Embryonic facial prominence (tissue), 1 donor: ENCODE measurements at regions not wholly inside any gene's neighbourhood (a gene's known extent, or its start where the extent isn't known, plus 50 kb on each side); places are given as distances from the start of the nearest gene placed in this dataset.
A peak's percentile ranks its signal among the peaks of the same experiment; 100 is the strongest.

Experiments
- DNase-seq: peaks from one replicate; pipeline ENCODE4 v3.0.0-alpha.2; 2016; ENCODE audit errors: extremely low spot score

- DNase-seq = peak; percentile 24
These were observed 356.6 kb downstream of the FBXO15 start for GRCh38 chr18:73791081-73791480.

DNA sequence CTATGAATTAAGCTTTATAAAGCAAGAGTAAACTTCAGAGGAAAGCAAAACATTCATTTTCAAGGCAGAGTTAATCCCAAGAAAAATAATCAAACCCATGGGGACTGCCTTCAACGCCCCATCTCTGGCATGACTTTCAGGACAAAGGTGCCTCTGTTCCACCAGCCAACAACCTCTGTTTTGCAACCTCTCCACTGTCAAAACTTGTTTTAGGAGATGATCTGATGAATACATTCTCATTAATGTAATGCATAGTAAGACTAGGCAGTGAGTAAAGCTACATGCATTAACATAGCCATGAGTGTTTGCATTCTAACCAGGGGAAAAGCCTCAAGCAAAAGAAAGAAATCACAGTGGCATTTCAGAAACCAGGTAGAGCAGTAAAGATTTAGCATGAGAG lies 357.0 kb downstream of the FBXO15 start:
- DNase-seq = no peak

DNA sequence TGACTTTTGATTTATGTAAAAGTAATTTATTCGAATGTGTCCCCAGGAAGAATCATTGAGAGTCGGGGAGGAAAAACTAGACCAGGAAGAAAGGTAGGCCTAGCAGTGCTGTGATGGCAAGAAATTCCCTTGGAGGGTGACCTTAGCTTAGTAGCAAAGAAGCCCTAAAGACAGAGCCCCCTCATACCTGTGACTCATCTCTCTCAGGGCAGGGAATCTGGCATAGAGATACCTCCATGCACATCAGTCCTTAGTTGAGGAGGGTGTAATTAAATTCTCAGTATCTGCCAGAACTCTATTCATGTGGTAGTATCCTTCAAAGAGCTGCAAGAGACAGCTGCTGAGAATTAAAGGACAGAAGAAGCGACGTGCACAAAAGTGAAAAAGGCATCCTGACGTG lies 360.3 kb downstream of the FBXO15 start:
- no peak for DNase-seq

- DNase-seq = no peak
These were observed 362.3 kb downstream of the FBXO15 start for GRCh38 chr18:73785300-73785699.

- DNase-seq = no peak
These were observed 362.8 kb downstream of the FBXO15 start for GRCh38 chr18:73784853-73785252.

GRCh38 chr18:73782405-73782804 lies 365.2 kb downstream of the FBXO15 start:
- DNase-seq = no peak

DNA sequence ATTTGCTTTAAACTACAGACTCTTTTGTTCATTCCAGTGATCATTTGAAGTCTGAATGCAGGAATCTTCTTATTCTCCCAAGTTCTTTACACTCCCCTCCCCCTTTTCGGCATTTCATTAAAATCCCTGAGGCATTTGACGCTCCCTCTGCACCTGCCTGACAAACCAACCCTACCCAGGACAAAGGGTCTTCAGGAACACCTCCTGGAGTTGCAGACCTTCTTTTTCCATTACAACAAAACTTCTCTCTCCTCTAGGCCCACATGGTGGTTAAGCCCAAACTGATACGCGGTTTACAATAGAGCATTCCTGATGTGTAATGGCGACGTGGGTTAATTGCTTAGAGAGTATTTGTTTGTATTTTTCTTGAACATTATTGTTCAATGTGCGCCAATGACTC lies 367.4 kb downstream of the FBXO15 start:
- DNase-seq = no peak

DNA sequence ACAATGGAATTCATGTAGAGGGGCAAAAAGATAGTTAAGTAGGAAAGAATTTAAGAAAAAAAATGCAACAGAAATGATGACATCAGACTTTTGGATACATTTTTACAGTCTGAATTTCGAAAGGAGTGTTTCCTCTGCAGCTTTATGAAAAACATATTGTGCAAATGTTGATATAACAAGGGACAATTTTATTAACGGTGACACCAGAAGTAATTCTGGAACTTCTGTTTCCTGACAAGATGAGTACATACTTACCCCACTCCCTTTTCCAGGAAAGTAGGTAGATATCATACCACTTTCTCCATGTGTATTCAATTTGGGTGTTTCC lies 369.6 kb downstream of the FBXO15 start:
- no peak for DNase-seq

GRCh38 chr18:73777356-73778031 lies 370.1 kb downstream of the FBXO15 start:
- DNase-seq = no peak

GRCh38 chr18:73774811-73775509 lies 372.7 kb downstream of the FBXO15 start:
- DNase-seq = no peak

GRCh38 chr18:73768043-73768442 lies 379.6 kb downstream of the FBXO15 start:
- DNase-seq = no peak

GRCh38 chr18:73766910-73767515 lies 380.6 kb downstream of the FBXO15 start:
- DNase-seq = no peak

DNA sequence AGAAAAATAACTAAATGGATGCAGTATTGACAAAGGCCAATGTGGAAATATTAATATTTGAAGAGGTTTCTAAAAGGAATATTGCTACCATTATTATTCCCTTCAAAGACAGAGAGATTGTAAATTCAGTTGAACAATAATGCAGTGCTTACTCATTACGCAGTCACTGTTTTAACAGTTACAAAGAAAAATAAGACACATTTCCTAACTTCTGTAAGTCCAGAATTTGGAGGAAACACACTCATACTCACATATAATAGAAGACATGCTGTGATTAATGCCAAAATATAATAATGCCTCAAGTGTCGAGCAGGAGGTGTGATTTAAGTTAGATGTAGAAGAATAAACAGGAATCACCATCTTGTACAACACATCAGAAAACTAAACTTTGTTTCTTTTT lies 389.2 kb downstream of the FBXO15 start:
- DNase-seq = no peak

DNA sequence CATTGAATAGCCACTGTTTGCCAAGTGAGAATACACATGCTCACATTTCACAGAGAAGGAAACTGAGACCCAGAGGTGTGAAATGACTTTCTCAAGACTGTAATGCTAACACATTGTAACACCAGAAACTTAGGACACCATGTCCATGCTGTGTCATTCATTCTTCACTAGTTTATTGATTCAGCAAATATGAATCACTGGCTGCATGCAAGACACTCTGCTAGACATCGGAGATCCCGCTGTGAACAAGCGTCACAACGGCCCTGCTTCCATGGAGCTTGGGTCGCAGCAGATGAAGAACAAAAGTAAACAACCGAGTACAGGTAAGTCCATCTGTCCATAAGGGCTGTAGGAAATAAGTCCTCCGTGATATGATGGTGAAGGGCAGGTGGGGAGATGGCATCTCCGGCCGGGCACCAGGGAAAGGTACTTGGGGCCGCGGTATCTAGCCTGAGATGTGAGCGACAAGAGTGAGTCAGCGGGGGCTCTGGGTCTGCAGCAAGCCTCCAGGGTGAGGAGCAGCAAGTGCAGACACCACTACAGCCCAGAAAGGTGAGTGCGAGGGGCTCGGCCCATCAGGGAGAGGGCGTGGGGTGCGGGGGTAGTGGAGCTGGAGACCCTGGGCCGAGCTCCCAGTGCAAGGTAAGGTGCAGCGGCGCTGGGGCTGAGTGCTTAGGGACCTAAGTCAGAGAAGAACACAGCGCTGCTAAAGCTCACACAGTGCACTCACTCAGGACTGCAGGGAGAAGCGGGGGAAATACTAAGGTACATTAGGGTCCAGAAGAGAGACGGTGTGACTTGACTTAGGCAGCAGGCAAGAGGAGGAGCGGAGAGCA lies 391.2 kb downstream of the FBXO15 start:
- no peak for DNase-seq

DNA sequence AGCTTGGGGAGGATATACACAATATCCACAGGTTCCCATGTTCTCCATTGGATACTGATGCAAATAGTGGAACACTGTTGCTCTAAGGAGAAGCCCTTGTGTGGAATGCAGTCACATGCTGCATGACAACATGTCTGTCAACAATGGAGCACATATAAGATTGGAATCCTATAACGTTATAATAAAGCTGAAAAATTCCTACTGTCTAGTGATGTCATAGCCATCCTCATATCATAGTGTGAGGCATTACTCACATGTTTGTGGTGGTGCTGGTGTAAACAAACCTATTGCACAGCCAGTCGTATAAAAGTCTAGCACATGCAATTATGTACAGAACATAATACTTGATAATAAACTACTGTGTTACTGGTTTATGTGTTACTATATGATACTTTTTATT lies 394.7 kb downstream of the FBXO15 start:
- DNase-seq = no peak

DNA sequence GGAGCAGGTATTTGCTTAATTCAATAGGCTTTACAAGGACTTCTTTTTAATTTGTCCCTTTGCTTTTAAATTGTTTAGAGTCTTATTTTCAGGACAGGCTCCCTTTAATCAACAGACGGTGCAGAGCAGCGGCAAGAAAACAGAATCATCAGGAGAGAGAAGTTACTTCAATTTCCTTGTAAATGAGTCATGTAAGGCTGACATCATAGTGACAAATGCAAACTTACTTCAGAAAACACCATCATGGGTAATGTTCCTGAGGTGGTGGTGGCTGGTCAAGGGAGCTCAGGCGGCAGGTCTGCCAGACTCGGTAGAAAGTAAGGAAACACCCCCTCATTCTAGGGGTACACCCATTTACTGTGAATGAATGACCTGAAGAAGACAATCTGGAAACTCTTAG lies 395.1 kb downstream of the FBXO15 start:
- no peak for DNase-seq

- DNase-seq = no peak
These were observed 397.6 kb downstream of the FBXO15 start for GRCh38 chr18:73750052-73750451.

DNA sequence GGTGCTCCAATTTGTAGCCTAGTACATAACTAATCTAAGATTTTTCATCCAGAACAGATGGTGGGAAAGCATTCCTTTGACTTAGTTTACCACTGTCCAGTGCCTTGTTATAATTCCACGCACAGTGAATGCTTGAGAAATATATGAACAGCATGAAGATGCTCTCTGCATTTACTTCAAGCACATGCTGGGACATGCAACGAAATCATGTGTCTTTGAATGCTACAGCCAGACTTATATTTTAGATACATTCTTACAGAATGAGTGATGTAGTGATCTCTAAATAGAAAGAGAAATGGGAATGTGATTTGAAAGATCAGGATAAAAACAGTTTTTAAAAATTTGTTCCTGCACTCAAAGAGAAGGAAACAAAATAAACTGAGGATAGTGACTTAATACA lies 398.3 kb downstream of the FBXO15 start:
- no peak for DNase-seq

DNA sequence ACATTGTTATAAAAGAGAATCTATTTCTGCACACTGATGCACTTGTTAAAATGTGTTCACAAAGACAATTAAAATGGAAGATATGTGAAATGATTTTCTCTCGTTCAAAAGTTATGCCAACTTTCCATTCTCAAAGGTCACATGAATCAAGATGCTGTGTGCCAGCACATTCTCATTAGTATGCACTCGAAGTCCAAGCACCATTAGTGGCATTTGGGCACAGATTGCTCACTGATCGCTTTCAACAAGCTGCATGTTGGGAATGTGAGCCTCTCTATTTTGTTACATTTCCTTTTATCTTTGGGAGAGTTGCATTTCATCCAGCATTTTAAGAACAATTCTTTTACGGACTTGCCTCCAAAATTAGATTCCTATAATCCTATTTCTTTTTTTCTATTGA lies 398.9 kb downstream of the FBXO15 start:
- no peak for DNase-seq

GRCh38 chr18:73746101-73746500 lies 401.5 kb downstream of the FBXO15 start:
- DNase-seq = no peak

DNA sequence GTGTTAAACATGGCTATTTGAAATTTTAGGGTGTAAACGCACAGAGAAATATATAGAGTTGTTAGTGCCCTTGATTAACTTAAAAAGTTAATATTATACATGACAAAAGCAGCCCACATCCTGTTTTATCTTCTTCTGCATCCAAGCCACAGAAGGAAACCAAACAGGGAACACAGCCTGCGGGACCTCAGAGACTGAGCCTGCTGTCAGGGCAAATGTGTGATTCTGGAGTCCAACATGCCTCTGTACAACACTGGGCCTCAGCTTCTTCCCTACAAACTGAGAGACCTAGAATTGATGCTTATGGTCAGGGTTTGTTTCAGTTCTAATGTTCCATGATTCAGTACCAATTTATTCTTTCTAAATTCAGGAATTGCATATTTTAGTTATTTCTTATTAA lies 404.7 kb downstream of the FBXO15 start:
- no peak for DNase-seq

DNA sequence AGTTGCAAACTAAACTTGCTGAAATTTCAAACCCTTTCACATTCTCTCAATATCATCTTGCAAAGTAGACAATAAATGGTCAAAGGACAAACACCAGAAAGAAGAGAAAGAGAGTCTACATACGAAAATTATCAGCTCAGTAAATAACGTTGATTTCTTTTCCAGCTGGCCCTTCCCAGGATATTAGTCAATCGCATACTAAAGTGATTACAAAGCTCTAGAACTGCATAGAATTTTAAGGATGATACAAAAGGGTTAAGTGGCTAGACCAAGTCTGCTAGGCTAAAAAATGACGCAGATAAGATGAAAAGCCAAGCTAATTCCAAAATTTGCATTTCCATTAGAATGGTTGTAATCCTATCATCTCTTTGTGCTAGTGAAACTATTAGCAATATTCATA lies 405.7 kb downstream of the FBXO15 start:
- no peak for DNase-seq

GRCh38 chr18:73739098-73739497 lies 408.5 kb downstream of the FBXO15 start:
- no peak for DNase-seq
